Astrocyte of the spinal cord (primary cell): ENCODE measurements at regions not wholly inside any gene's neighbourhood (a gene's known extent, or its start where the extent isn't known, plus 50 kb on each side); places are given as distances from the start of the nearest gene placed in this dataset.

Experiments used
- DNase-seq: peaks from one replicate; pipeline ENCODE4 v3.0.0; 2011; ENCODE audit warnings: low read depth, low spot score
- H3K4me3 ChIP-seq: 2 replicates; pipeline ENCODE4 v1.5.1; 2011; ENCODE audit warnings: low read depth, mild to moderate bottlenecking, low read length, moderate library complexity
- CTCF ChIP-seq: IDR thresholded peaks from 2 replicates; pipeline ENCODE4 v1.5.1; 2012; ENCODE audit warnings: low read depth, mild to moderate bottlenecking, low read length, inconsistent platforms
- in situ Hi-C: cut with HindIII; loops from 2 replicates; pipeline ENCODE4 v1.10.0; 2017; ENCODE audit warnings: low sequenced_read_pairs

- no peak overlapping the region for H3K4me3 ChIP-seq
- no peak for TF ChIP-seq CTCF
- in situ Hi-C loops, result no loop called here
- no peak for DNase-seq
These were observed 327.9 kb upstream of the VCX start for GRCh38 chrX:7514871-7515599.

GRCh38 chrX:7512845-7513244, 330.1 kb upstream of the VCX start:
- DNase-seq, result no peak
- in situ Hi-C loops, result no loop called here
- no peak overlapping the region for H3K4me3 ChIP-seq
- no peak for TF ChIP-seq CTCF

- no peak for TF ChIP-seq CTCF
- H3K4me3 ChIP-seq, result no peak overlapping the region
- DNase-seq, result no peak
- in situ Hi-C loops, result no loop called here
These were observed 339.7 kb upstream of the VCX start for GRCh38 chrX:7503251-7503650.

GRCh38 chrX:7500386-7500785, 342.6 kb upstream of the VCX start:
- no peak overlapping the region for H3K4me3 ChIP-seq
- DNase-seq, result no peak
- TF ChIP-seq CTCF, result no peak
- in situ Hi-C loops, result no loop called here

DNA sequence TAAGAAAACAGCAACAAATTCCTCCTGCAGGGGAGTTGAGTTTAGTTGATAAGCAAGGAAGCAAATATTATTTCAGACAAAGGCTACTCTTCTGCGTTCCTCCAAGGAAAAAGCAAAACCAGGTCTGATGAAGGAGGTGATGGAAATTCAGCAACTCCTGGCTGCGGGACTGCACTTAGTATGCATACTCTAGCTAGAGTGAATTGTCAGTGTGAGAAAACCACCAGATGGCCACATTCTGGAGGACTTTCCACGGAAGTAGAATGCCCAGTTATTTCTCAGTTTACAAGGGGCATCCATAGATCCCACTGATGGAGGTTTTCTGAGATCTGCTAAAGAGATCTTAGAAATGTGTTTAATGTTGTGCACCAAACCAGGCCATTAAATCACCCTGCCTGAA, 338.6 kb upstream of the PUDP start:
- H3K4me3 ChIP-seq, result no peak overlapping the region
- in situ Hi-C loops, result no loop called here
- no peak for DNase-seq
- TF ChIP-seq CTCF, result no peak

- in situ Hi-C loops, result no loop called here
- no peak for DNase-seq
- no peak overlapping the region for H3K4me3 ChIP-seq
- TF ChIP-seq CTCF, result no peak
These were observed 337.1 kb upstream of the PUDP start for GRCh38 chrX:7485061-7485460.

DNA sequence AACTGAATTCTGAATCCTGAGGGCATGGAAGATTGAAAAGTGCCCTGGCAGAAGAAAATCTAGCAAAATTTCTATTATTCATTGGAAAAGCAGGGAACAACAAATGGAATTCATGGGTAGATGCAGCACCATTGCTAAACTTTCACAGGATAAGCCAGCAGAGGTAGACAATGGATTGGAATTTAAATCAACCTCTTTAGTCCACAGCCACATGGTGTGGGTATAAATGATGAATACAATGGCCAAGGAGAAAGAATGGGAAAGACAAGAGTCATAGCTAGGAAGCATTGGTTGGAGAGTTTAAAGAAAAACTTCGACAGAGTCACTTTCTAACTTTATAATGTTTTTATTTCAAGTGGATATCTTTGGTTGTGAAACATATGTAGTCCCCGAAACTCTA, 332.8 kb upstream of the PUDP start:
- TF ChIP-seq CTCF, result no peak
- DNase-seq, result no peak
- in situ Hi-C loops, result no loop called here
- no peak overlapping the region for H3K4me3 ChIP-seq
